PC-3 (cell line): ENCODE measurements at regions not wholly inside any gene's neighbourhood (a gene's known extent, or its start where the extent isn't known, plus 50 kb on each side); places are given as distances from the start of the nearest gene placed in this dataset.

Source experiments
- EZH2 ChIP-seq: fragments of 300-600 bp; sonication (generic); IDR thresholded peaks from one replicate; pipeline ENCODE4 v1.6.1; 2017; ENCODE audit warnings: antibody characterized with exemption, mild to moderate bottlenecking, low read length; ENCODE audit not compliant: unreplicated experiment
- EZH2phosphoT487 ChIP-seq: fragments of 300-600 bp; sonication (generic); IDR thresholded peaks from 2 replicates; pipeline ENCODE4 v1.6.1; 2018; ENCODE audit warnings: mild to moderate bottlenecking, antibody characterized with exemption, low read length, borderline replicate concordance
- TF ChIP-seq, protein P1 (sequence below): fragments of 300-600 bp; sonication (generic); conservative IDR thresholded peaks from 2 replicates; pipeline ENCODE4 v1.5.1; 2017; ENCODE audit warnings: antibody characterized with exemption, low read depth, mild to moderate bottlenecking, low read length

DNA sequence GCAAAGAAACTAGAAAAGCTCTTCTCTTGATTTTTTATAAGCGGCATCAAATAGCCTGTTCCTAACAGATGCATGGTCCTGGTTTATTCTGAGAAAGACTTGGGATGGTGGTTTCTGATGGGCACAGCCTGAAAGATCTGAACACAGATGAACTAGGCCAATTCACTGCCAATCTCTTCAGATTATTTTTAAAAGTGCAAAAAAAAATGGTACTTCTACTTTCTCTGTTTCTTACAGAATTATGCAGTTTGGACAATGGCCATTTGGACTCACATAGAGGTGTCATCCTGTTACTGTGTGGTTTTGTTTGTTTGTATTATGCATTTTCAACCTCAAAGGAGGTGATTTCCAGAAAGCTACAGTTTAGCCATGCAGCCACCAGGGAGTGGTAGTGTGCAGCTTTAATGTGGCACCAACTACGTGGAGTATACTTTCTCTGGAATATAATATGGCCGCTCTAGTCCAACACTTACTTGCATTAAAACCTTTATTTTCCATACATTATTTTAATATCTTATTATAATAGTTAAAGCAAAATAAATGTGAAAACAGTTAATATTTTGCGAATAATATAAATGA lies 469.8 kb upstream of the KIRREL3 start:
- TF ChIP-seq, protein P1, sequence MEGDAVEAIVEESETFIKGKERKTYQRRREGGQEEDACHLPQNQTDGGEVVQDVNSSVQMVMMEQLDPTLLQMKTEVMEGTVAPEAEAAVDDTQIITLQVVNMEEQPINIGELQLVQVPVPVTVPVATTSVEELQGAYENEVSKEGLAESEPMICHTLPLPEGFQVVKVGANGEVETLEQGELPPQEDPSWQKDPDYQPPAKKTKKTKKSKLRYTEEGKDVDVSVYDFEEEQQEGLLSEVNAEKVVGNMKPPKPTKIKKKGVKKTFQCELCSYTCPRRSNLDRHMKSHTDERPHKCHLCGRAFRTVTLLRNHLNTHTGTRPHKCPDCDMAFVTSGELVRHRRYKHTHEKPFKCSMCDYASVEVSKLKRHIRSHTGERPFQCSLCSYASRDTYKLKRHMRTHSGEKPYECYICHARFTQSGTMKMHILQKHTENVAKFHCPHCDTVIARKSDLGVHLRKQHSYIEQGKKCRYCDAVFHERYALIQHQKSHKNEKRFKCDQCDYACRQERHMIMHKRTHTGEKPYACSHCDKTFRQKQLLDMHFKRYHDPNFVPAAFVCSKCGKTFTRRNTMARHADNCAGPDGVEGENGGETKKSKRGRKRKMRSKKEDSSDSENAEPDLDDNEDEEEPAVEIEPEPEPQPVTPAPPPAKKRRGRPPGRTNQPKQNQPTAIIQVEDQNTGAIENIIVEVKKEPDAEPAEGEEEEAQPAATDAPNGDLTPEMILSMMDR = peak; percentile 48
- TF ChIP-seq EZH2 (no peak), EZH2phosphoT487 (no peak)
